Spinal cord (tissue), 9 donors: ENCODE measurements at regions not wholly inside any gene's neighbourhood (a gene's known extent, or its start where the extent isn't known, plus 50 kb on each side); places are given as distances from the start of the nearest gene placed in this dataset.

Experiments
- DNase-seq, 6 donors: peaks; one replicate each; pipeline versions ENCODE4 v3.0.0 to v3.0.0-alpha.2; 2013 to 2015; ENCODE audit warnings: low spot score in 6 of 6, low read depth in 4 of 6
- H3K27ac ChIP-seq: one replicate; pipeline ENCODE4 v1.5.1; 2013; ENCODE audit warnings: low read depth, low read length, control low read depth
- H3K27me3 ChIP-seq: one replicate; pipeline ENCODE4 v1.6.1; 2013; ENCODE audit warnings: low read length; ENCODE audit not compliant: control insufficient read depth, insufficient read depth
- H3K36me3 ChIP-seq: one replicate; pipeline ENCODE4 v1.6.1; 2013; ENCODE audit warnings: low read length; ENCODE audit not compliant: control insufficient read depth, insufficient read depth
- H3K4me1 ChIP-seq: one replicate; pipeline ENCODE4 v1.6.1; 2013; ENCODE audit warnings: low read length; ENCODE audit not compliant: control insufficient read depth, insufficient read depth
- H3K4me3 ChIP-seq: one replicate; pipeline ENCODE4 v1.5.1; 2013; ENCODE audit warnings: low read depth, low read length, control low read depth
- H3K9me3 ChIP-seq: one replicate; pipeline ENCODE4 v1.6.1; 2013; ENCODE audit warnings: low read length; ENCODE audit not compliant: control insufficient read depth, insufficient read depth
- WGBS: methylation state at CpG from one replicate; pipeline ENCODE4 v1.1.5; 2013; ENCODE audit warnings: missing lambda C conversion rate; ENCODE audit not compliant: insufficient coverage; 5-methylcytosine and 5-hydroxymethylcytosine counted together
- donor health status: healthy.

DNA sequence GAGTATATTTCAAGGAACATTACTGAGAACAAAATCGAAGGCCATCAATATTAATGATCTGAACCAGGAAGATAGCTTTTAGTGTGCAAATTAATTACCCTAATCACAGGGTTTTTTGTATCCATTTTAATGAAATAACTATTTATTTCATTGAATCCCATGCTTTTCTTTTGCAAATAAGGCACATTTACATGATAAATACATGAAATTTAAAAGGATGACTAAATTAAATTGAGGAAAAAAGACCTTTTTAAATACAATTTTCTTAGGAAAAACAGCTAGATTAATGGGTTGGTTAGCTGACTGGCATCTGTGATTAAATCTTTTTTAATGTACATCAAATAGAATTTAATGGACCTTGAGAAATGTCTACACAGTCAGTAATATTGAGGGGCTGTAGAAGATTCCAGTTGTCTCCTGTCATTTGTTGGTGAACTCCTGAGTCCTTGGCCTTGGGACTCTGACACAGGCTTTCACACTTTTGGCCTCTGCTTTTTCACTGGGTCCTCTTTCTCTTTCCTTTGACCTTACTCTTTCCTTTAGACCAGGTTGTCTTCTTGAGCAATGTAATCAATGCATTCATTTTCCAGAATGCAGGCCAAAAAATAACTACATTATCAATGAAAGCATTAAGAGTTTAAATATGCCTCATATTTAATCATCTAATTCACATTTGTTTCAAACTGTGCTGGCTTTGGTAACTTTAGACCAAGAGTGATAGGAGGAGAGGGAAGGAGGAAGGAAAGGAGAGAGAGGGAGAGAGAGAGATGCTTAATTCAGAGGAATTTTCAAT lies 511.5 kb downstream of the ZNF608 start:
- no peak overlapping the region for H3K27ac ChIP-seq
- peaks cover 7% of the 10 kb centered on the region for H3K4me1 ChIP-seq
- H3K4me3 ChIP-seq: no peak overlapping the region

DNA sequence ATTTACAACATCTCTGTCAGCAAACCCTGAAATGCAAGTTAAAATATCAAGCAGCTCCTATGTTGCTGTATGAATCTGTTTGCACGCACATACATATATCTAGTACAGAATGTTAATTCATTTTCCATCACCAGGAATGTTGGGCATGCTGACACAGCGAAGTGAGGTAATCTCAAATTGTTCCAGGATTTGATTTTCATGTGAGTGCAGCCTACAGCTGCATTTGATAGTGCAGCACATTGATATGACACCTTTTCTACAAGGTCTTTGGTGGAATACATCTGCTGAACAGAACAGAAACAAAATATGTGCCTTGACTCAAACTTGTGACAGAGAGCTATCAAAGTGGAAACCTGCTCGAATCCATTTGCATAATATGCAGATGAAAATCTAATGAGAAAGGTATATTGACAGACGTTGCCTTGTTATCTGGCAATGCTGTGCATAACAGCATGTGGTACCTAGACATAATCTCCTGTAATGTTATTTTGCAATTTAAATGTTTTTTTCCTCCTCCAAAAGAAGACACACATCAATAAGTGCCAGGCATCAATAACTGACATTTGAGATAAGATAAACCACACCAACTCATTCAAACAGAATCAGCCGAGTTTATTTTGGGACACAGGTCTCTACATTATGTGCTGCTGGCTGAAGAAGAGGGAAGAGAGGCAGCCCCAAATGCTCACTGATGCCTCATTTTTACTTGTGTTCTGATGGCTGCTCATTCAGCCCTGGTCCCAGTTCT lies 512.2 kb downstream of the ZNF608 start:
- H3K4me1 ChIP-seq: peaks cover 7% of the 10 kb centered on the region
- no peak overlapping the region for H3K4me3 ChIP-seq
- no peaks in the 10 kb centered on the region for H3K9me3 ChIP-seq
- no peaks in the 10 kb centered on the region for H3K27me3 ChIP-seq
- 20% methylated on average over 2 of the region's 5 CpGs for WGBS
- peak in 2 of 6 donors; percentile 58 to 61 for DNase-seq
- H3K36me3 ChIP-seq: no peaks in the 10 kb centered on the region
- H3K27ac ChIP-seq: no peak overlapping the region

More for the DNA sequence above, 511.5 kb downstream of the ZNF608 start:
- no peaks in the 10 kb centered on the region for H3K9me3 ChIP-seq
- no CpG with 5 or more reads among the region's 1 CpG for WGBS
- peak in 2 of 6 donors; percentile 6 to 21 for DNase-seq
- H3K27me3 ChIP-seq: no peaks in the 10 kb centered on the region
- no peaks in the 10 kb centered on the region for H3K36me3 ChIP-seq

DNA sequence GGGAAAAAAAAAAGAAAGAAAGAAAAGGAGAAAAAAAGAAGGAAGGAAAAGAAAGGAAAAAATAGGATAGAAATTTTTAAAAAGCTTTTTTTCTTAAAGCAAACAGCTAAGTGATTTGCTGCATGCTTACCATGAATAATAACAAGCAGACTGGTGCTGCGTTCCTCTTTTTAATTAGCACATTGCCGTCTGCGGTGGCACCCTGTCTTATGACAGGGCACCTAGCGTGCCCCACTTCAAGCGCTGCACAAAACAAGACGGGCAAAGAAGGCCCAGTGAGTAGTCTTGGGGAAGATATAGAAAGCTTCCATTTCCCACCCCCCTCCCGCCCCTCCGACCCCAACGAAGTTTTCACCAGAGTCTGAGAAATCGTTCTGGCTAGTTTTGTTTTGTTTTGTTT lies 513.9 kb downstream of the ZNF608 start:
- DNase-seq: peak in 2 of 6 donors; percentile 32 to 38
- Histone ChIP-seq H3K36me3 (no peaks in the 10 kb centered on the region), H3K27ac (no peak overlapping the region), H3K27me3 (no peaks in the 10 kb centered on the region), H3K4me1 (peaks cover 7% of the 10 kb centered on the region), H3K9me3 (no peaks in the 10 kb centered on the region), H3K4me3 (no peak overlapping the region)
- 50% methylated on average over 1 of the region's 10 CpGs for WGBS

DNA sequence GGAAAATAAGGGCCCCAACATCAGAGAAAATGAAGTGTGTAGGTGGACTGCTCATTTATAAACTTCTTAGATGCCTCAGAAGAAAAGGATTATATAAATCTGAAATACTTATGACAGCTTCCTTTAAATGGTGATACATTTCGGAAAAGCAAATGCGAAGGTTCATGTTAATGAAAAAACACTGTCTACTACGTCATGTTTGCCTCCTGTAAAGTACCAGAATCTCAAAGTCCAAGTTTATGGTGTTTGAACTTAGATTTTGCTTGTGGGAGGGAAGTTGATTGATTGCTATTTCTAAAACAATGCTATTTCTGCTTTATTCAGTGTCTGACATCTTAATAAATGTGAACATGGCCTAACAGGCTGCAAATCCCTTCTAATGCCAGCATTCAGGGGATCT lies 514.6 kb downstream of the ZNF608 start:
- Histone ChIP-seq H3K27ac (no peak overlapping the region), H3K27me3 (no peaks in the 10 kb centered on the region), H3K36me3 (no peaks in the 10 kb centered on the region), H3K9me3 (no peaks in the 10 kb centered on the region), H3K4me1 (peaks cover 7% of the 10 kb centered on the region), H3K4me3 (no peak overlapping the region)
- WGBS: no CpG with 5 or more reads among the region's 3 CpGs
- DNase-seq: no peak

DNA sequence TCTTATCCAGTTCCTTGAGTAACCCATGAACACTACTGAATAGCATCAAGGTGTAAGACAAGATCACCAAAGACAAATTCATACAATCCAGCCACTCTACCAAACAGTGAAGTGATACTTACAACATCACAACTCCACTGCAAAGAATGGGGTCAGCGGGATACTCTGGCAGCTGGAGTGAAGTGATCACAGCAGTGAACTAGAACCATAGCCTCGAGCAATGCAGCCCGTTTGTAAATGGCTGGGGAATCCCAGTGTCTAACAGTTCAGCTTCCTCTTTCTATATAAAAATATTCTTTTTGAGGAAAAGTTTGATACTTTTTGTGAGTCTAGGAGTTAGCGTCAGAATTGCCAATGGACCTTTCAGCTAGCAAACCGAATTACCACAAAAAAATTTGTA lies 515.2 kb downstream of the ZNF608 start:
- DNase-seq: peak in 1 of 6 donors; percentile 17
- Histone ChIP-seq H3K4me3 (no peak overlapping the region), H3K9me3 (no peaks in the 10 kb centered on the region), H3K27ac (no peak overlapping the region), H3K36me3 (no peaks in the 10 kb centered on the region), H3K4me1 (peaks cover 7% of the 10 kb centered on the region), H3K27me3 (no peaks in the 10 kb centered on the region)
- WGBS: 100% methylated on average over 1 of the region's 5 CpGs

DNA sequence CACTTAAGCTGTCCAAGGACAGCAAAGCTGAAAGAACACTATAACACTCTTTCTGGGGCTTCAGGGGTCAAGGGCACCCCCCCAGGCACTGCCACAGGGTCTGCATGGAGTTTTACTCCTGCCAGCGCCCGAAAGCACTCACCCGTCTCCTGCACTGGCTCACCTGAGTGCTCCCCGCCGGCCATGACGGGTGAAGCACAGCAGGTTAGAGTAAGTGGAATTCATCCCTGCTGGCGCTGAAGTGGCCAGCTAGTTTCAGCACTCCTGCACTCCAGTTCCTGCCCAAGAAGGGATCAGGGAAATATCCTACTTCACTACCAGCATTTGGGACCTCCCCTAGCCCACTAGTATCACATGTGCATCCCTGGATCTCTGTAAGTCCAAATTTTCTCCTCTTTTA lies 516.0 kb downstream of the ZNF608 start:
- H3K27ac ChIP-seq: no peak overlapping the region
- 100% methylated on average over 4 of the region's 7 CpGs for WGBS
- no peak for DNase-seq

DNA sequence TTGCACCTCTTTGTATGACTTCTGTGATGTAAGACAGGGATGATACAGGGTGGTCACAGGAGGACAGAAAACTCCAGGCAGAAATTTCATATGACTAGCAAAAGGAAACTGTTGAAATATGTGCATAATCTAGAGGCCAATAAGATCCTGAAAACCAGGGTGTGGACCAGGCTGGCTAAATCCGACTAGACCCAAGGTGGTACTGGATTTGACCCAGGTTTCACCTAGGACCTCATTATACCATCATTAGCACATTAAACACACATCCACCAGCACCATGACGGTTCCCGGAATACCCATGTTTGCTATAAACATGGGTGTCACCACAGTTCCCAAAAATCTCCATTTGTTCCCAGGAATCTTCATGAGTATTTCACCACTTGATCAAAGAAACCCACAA lies 517.1 kb downstream of the ZNF608 start:
- H3K27me3 ChIP-seq: no peaks in the 10 kb centered on the region
- H3K36me3 ChIP-seq: no peaks in the 10 kb centered on the region
- H3K9me3 ChIP-seq: no peaks in the 10 kb centered on the region
- no peak for DNase-seq
- peaks cover 7% of the 10 kb centered on the region for H3K4me1 ChIP-seq
- H3K4me3 ChIP-seq: no peak overlapping the region
- no peak overlapping the region for H3K27ac ChIP-seq
- 94% methylated on average over 3 of the region's 3 CpGs for WGBS

More for the DNA sequence above, 516.0 kb downstream of the ZNF608 start:
- no peaks in the 10 kb centered on the region for H3K9me3 ChIP-seq
- H3K4me3 ChIP-seq: no peak overlapping the region
- H3K36me3 ChIP-seq: no peaks in the 10 kb centered on the region
- no peaks in the 10 kb centered on the region for H3K27me3 ChIP-seq
- peaks cover 7% of the 10 kb centered on the region for H3K4me1 ChIP-seq

DNA sequence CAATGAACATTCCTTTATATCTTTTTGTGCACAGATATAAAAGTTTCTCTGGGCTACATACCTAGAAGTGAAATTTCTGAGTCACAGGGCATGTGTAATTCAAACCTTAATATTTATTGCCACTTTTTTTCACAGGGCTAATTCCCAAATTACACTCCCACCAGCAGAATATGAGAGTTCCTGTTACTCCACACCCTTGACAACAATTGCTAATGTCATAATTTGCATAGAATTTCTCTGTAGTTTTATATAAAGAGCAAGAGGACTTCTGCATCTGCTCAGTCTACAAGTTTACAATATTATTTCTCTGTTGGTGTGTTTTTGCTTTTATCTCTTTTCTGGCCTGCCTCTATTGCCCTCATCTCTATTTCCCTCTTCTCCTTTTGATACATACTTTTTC lies 518.5 kb downstream of the ZNF608 start:
- Histone ChIP-seq H3K9me3 (no peaks in the 10 kb centered on the region), H3K4me1 (peaks cover 5% of the 10 kb centered on the region), H3K27me3 (no peaks in the 10 kb centered on the region), H3K36me3 (no peaks in the 10 kb centered on the region), H3K27ac (no peak overlapping the region), H3K4me3 (no peak overlapping the region)
- no peak for DNase-seq

DNA sequence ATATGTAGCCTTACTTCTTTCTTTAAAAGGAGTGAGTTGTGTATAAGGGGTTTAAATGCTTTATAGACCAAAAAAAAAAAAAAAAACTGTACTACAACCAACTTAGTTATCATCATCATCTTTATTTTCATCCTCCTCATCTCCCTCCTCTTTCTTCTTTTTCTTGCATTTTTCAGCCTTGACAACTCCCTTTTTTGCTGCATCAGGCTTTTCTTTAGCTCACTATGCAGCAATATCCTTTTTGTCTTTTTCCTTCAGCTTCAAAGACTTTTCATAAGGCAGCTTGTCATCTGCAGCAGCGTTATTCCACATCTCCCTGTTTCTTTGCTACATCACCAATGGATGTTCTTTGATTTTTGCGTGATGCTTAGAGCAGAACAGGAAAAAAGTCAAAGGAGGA lies 526.0 kb downstream of the ZNF608 start:
- H3K9me3 ChIP-seq: no peaks in the 10 kb centered on the region
- no peak for DNase-seq
- no peaks in the 10 kb centered on the region for H3K36me3 ChIP-seq
- no peaks in the 10 kb centered on the region for H3K4me1 ChIP-seq
- no peak overlapping the region for H3K4me3 ChIP-seq
- no peak overlapping the region for H3K27ac ChIP-seq
- WGBS: no CpG with 5 or more reads among the region's 2 CpGs
- H3K27me3 ChIP-seq: no peaks in the 10 kb centered on the region

DNA sequence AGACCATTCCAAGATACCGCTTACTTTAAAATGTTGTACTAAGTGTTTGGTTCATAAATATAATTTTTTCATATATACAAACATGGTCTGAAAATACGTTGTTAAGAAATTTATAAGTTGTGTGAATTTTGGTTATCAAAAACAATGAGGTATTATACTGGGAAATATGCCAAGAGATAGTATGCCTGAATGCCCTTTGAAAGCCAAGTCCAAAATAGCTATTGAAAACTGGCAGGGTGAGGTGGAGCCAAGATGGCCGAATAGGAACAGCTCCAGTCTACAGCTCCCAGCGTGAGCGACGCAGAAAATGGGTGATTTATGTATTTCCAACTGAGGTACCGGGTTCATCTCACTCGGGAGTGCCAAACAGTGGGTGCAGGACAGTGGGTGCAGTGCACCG lies 533.5 kb downstream of the ZNF608 start:
- H3K36me3 ChIP-seq: no peaks in the 10 kb centered on the region
- peaks cover 2% of the 10 kb centered on the region for H3K9me3 ChIP-seq
- H3K27ac ChIP-seq: no peak overlapping the region
- no peak for DNase-seq
- 91% methylated on average over 7 of the region's 9 CpGs for WGBS
- H3K4me1 ChIP-seq: no peaks in the 10 kb centered on the region
- no peaks in the 10 kb centered on the region for H3K27me3 ChIP-seq
- H3K4me3 ChIP-seq: no peak overlapping the region
